Gastrocnemius medialis (tissue), 4 donors: ENCODE measurements at regions not wholly inside any gene's neighbourhood (a gene's known extent, or its start where the extent isn't known, plus 50 kb on each side); places are given as distances from the start of the nearest gene placed in this dataset.

ENCODE experiments used
- ATAC-seq, 2 donors: fragments of 150-250 bp; one replicate each; pipeline ENCODE4 v1.9.1; 2016
- DNase-seq, 2 donors: peaks; one replicate each; pipeline ENCODE4 v3.0.0-alpha.2; 2019
- H3K27ac ChIP-seq, 4 donors: fragments of 200-600 bp; sonication (generic); 1 replicate in 1 of 4; 2 replicates in 3 of 4; pipeline ENCODE4 v1.5.1; 2016 to 2018; ENCODE audit warnings: mild to moderate bottlenecking in 2 of 4, moderate library complexity in 1 of 4
- H3K27me3 ChIP-seq, 3 donors: fragments of 200-600 bp; sonication (generic) in 2 of 3; 1 replicate in 1 of 3; 2 replicates in 2 of 3; pipeline versions ENCODE4 v1.5.1 to v1.6.0; 2016 to 2019; ENCODE audit warnings: mild to moderate bottlenecking in 1 of 3, moderate library complexity in 1 of 3
- H3K36me3 ChIP-seq, 2 donors: fragments of 200-600 bp; sonication (generic) in 1 of 2; one replicate each; pipeline ENCODE4 v1.5.1; 2017 to 2018
- H3K4me1 ChIP-seq, 2 donors: fragments of 200-600 bp; sonication (generic) in 1 of 2; one replicate each; pipeline ENCODE4 v1.5.1; 2016 to 2017; ENCODE audit warnings: mild to moderate bottlenecking in 2 of 2
- H3K4me3 ChIP-seq, 4 donors: fragments of 200-600 bp; sonication (generic) in 3 of 4; 1 replicate in 1 of 4; 2 replicates in 3 of 4; pipeline ENCODE4 v1.5.1; 2016 to 2019; ENCODE audit warnings: mild to moderate bottlenecking in 2 of 4
- H3K9me3 ChIP-seq, 3 donors: fragments of 200-600 bp; sonication (generic) in 2 of 3; 1 replicate in 1 of 3; 2 replicates in 2 of 3; pipeline ENCODE4 v1.5.1; 2016 to 2019
- POLR2A ChIP-seq, 2 donors: fragments of 450-650 bp; IDR thresholded peaks; one replicate each; pipeline ENCODE4 v1.6.1; 2017; ENCODE audit warnings: antibody characterized with exemption in 2 of 2, mild to moderate bottlenecking in 2 of 2, moderate library complexity in 2 of 2
- in situ Hi-C, 4 donors: fragments of 200-750 bp; cut with MboI; loops; one replicate each; pipeline versions ENCODE4 v1.15.0 to v1.8.0; 2017; ENCODE audit warnings: low sequenced_read_pairs in 4 of 4
- intact Hi-C: fragments of 100-400 bp; cut with DNase I; formaldehyde crosslinking; loops from one replicate; pipeline ENCODE4 v1.15.1; 2023; ENCODE audit warnings: low total_unique reads
- TF ChIP-seq, protein P1 (sequence below), 5 experiments: fragments of 450-650 bp in 3 of 5; fragments of 200-600 bp in 2 of 5; sonication (generic) in 2 of 5; IDR thresholded peaks in 4 of 5; conservative IDR thresholded peaks in 1 of 5; 1 replicate in 4 of 5; 2 replicates in 1 of 5; pipeline ENCODE4 v1.5.1; 2016 to 2019; ENCODE audit warnings: antibody characterized with exemption in 5 of 5, mild to moderate bottlenecking in 3 of 5, moderate library complexity in 3 of 5

GRCh38 chr5:141793403-141793802, 84.8 kb downstream of the PCDH1 start:
- no peak for ATAC-seq
- Histone ChIP-seq H3K36me3 (no peaks in the 10 kb centered on the region), H3K27ac (no peak overlapping the region), H3K27me3 (no peaks in the 10 kb centered on the region), H3K4me3 (no peak overlapping the region), H3K4me1 (no peaks in the 10 kb centered on the region), H3K9me3 (no peaks in the 10 kb centered on the region)
- DNase-seq: no peak
- in situ Hi-C loops (no loop called here), intact Hi-C loops (no loop called here)
- TF ChIP-seq, protein P1, sequence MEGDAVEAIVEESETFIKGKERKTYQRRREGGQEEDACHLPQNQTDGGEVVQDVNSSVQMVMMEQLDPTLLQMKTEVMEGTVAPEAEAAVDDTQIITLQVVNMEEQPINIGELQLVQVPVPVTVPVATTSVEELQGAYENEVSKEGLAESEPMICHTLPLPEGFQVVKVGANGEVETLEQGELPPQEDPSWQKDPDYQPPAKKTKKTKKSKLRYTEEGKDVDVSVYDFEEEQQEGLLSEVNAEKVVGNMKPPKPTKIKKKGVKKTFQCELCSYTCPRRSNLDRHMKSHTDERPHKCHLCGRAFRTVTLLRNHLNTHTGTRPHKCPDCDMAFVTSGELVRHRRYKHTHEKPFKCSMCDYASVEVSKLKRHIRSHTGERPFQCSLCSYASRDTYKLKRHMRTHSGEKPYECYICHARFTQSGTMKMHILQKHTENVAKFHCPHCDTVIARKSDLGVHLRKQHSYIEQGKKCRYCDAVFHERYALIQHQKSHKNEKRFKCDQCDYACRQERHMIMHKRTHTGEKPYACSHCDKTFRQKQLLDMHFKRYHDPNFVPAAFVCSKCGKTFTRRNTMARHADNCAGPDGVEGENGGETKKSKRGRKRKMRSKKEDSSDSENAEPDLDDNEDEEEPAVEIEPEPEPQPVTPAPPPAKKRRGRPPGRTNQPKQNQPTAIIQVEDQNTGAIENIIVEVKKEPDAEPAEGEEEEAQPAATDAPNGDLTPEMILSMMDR (IDR thresholded peaks at IDR 0.05 in 4 of 5, conservative IDR thresholded peaks at IDR 0.05 in 1 of 5): no peak
- TF ChIP-seq POLR2A (IDR thresholded peaks at IDR 0.05): no peak

DNA sequence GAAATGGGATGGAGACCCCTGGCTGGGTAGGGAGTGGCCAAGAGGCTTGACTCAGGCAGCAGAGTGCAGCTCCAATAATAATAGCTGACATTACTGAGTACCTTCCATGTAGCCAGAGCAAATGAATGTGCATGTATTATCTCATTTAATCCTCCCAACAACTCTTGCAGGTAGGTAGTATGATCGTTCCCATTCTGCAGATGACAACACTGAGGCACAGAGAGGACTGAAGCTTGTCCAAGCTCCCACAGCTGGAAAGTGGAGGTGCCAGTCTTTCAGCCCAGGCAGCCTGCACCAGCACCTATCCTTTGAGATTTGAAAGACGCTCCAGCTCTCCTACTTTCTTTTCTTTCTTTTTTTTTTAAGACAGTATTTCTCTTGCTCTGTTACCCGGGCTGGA, 87.6 kb downstream of the PCDH1 start:
- no peak for ATAC-seq
- in situ Hi-C loops: no loop called here

DNA sequence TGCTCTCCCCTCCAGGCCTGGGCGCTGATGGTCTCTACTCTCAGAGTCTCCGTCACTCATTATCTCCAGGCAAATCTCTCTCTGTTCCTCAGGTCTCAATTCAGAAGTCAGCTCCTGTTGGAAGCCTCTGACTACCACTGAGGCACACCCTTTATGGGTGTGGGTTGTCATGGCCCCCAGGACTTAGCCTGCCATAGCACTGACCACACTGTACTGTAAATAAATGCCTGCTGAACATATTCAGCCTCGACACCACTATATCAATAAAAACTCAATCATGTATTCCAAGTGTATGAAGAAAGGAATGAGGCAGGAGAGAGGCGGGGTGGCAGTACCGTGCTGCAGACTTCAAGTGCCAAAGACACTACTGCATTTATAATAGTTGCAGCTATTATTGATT, 88.9 kb downstream of the PCDH1 start:
- ATAC-seq: no peak
- H3K4me1 ChIP-seq: no peaks in the 10 kb centered on the region
- intact Hi-C loops: no loop called here
- no peaks in the 10 kb centered on the region for H3K9me3 ChIP-seq
- H3K27ac ChIP-seq: no peak overlapping the region
- TF ChIP-seq, protein P1 (IDR thresholded peaks at IDR 0.05 in 4 of 5, conservative IDR thresholded peaks at IDR 0.05 in 1 of 5): no peak
- no peak for TF ChIP-seq POLR2A (IDR thresholded peaks at IDR 0.05)
- no peaks in the 10 kb centered on the region for H3K27me3 ChIP-seq
- H3K36me3 ChIP-seq: no peaks in the 10 kb centered on the region
- no peak overlapping the region for H3K4me3 ChIP-seq
- no peak for DNase-seq
- in situ Hi-C loops: no loop called here

More for the DNA sequence above, 87.6 kb downstream of the PCDH1 start:
- H3K36me3 ChIP-seq: no peaks in the 10 kb centered on the region
- no peaks in the 10 kb centered on the region for H3K27me3 ChIP-seq
- intact Hi-C loops: no loop called here
- no peak overlapping the region for H3K4me3 ChIP-seq
- no peaks in the 10 kb centered on the region for H3K4me1 ChIP-seq
- DNase-seq: no peak
- no peak overlapping the region for H3K27ac ChIP-seq
- no peak for TF ChIP-seq POLR2A (IDR thresholded peaks at IDR 0.05)
- TF ChIP-seq, protein P1 (IDR thresholded peaks at IDR 0.05 in 4 of 5, conservative IDR thresholded peaks at IDR 0.05 in 1 of 5): no peak
- H3K9me3 ChIP-seq: no peaks in the 10 kb centered on the region

DNA sequence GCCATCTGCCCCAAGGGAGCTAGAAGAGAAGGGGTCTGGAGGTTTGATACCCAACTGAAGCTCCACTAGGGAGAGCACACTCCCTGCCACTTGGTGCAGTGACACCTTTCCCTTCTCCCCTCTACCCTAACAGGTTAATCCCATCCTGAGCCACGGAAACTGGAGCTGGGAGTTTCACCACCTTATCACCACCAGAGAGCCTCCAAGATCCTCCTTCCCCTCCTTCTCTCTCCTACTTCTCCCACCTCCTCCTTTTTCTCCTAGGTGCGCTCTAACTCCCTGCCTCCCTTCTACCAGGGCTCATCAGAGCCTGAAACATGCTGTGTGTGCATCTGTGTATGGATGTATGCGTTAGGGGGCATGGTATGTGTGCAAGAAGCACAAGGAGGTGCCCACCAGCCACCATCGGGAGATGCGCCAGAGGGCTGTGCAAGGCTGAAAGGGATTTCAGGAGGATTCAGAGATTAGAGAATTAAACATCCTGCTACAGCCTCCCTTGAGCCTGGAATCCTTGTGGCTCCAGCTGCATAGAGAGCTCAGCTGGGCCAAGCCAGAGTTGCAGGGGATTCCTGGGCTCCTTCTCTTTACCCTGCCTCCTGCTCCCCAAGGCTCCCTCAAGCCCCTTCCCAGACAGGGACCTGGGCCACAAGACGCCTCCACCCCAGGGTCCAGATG, 89.8 kb downstream of the PCDH1 start:
- no peaks in the 10 kb centered on the region for H3K27me3 ChIP-seq
- H3K4me3 ChIP-seq: no peak overlapping the region
- intact Hi-C loops (no loop called here), in situ Hi-C loops (no loop called here)
- no peaks in the 10 kb centered on the region for H3K36me3 ChIP-seq
- DNase-seq (no peak), ATAC-seq (no peak)
- no peak for TF ChIP-seq POLR2A (IDR thresholded peaks at IDR 0.05)
- TF ChIP-seq, protein P1 (IDR thresholded peaks at IDR 0.05 in 4 of 5, conservative IDR thresholded peaks at IDR 0.05 in 1 of 5): no peak
- H3K4me1 ChIP-seq: no peaks in the 10 kb centered on the region
- no peak overlapping the region for H3K27ac ChIP-seq
- H3K9me3 ChIP-seq: no peaks in the 10 kb centered on the region

GRCh38 chr5:141787376-141787775, 90.8 kb downstream of the PCDH1 start:
- Histone ChIP-seq H3K27me3 (no peaks in the 10 kb centered on the region), H3K27ac (no peak overlapping the region), H3K4me1 (no peaks in the 10 kb centered on the region), H3K4me3 (no peak overlapping the region), H3K36me3 (no peaks in the 10 kb centered on the region), H3K9me3 (no peaks in the 10 kb centered on the region)
- in situ Hi-C loops (no loop called here), intact Hi-C loops (no loop called here)
- DNase-seq (no peak), ATAC-seq (no peak)
- no peak for TF ChIP-seq POLR2A (IDR thresholded peaks at IDR 0.05)
- TF ChIP-seq, protein P1 (IDR thresholded peaks at IDR 0.05 in 4 of 5, conservative IDR thresholded peaks at IDR 0.05 in 1 of 5): no peak
